DOHH2 (cell line): ENCODE measurements at regions not wholly inside any gene's neighbourhood (a gene's known extent, or its start where the extent isn't known, plus 50 kb on each side); places are given as distances from the start of the nearest gene placed in this dataset.

Experiments used
- H3F3A ChIP-seq: fragments of 200-600 bp; sonication (generic), shearing (Covaris generic); 2 replicates; pipeline ENCODE4 v1.6.0; 2016; ENCODE audit warnings: antibody characterized with exemption, mild to moderate bottlenecking; ENCODE audit not compliant: control insufficient read depth, insufficient read depth
- H3K27ac ChIP-seq: fragments of 200-600 bp; sonication (generic); 2 replicates; pipeline ENCODE4 v1.5.1; 2014; ENCODE audit warnings: low read depth, mild to moderate bottlenecking, low read length, moderate library complexity
- H3K27me3 ChIP-seq: fragments of 200-600 bp; sonication (generic); 2 replicates; pipeline ENCODE4 v1.6.1; 2014; ENCODE audit warnings: mild to moderate bottlenecking, low read length, mixed read lengths; ENCODE audit not compliant: control insufficient read depth
- H3K36me3 ChIP-seq: fragments of 200-600 bp; sonication (generic); 2 replicates; pipeline ENCODE4 v1.6.1; 2014; ENCODE audit warnings: mild to moderate bottlenecking, low read length, moderate library complexity, mixed read lengths; ENCODE audit not compliant: control insufficient read depth
- H3K4me1 ChIP-seq: fragments of 200-600 bp; sonication (generic); 2 replicates; pipeline ENCODE4 v1.6.1; 2014; ENCODE audit warnings: mild to moderate bottlenecking, low read length, mixed read lengths; ENCODE audit not compliant: control insufficient read depth
- H3K4me2 ChIP-seq: fragments of 200-600 bp; sonication (generic); 2 replicates; pipeline ENCODE4 v1.6.0; 2014; ENCODE audit warnings: mild to moderate bottlenecking, low read length, moderate library complexity
- H3K4me3 ChIP-seq: fragments of 200-600 bp; sonication (generic); 2 replicates; pipeline ENCODE4 v1.5.1; 2014; ENCODE audit warnings: mild to moderate bottlenecking, low read length, mixed read lengths
- H3K79me2 ChIP-seq: fragments of 200-600 bp; sonication (generic); 2 replicates; pipeline ENCODE4 v1.6.1; 2014; ENCODE audit warnings: mild to moderate bottlenecking, low read length, mixed read lengths; ENCODE audit not compliant: control insufficient read depth
- H3K9me2 ChIP-seq: fragments of 200-600 bp; sonication (generic); replicated peaks from 2 replicates; pipeline ENCODE4 v1.6.1; 2014; ENCODE audit warnings: mild to moderate bottlenecking, low read length, mixed read lengths; ENCODE audit not compliant: control insufficient read depth
- H3K9me3 ChIP-seq: fragments of 200-600 bp; sonication (generic); 2 replicates; pipeline ENCODE4 v1.6.1; 2014; ENCODE audit warnings: antibody characterized with exemption, low read length, mixed read lengths; ENCODE audit not compliant: control insufficient read depth, insufficient read depth
- H4K20me1 ChIP-seq: fragments of 200-600 bp; sonication (generic); 2 replicates; pipeline ENCODE4 v1.6.0; 2014; ENCODE audit warnings: low read depth, mild to moderate bottlenecking, antibody characterized with exemption, low read length, moderate library complexity; ENCODE audit not compliant: control insufficient read depth, insufficient read depth
- EZH2phosphoT487 ChIP-seq: fragments of 200-600 bp; sonication (generic); IDR thresholded peaks from 2 replicates; pipeline ENCODE4 v1.6.1; 2017; ENCODE audit warnings: borderline replicate concordance, mild to moderate bottlenecking, antibody characterized with exemption, low read length, moderate library complexity, mixed read lengths
- TF ChIP-seq, protein P1 (sequence below): fragments of 200-600 bp; sonication (generic); IDR thresholded peaks from one replicate; pipeline ENCODE4 v1.5.1; 2014; ENCODE audit warnings: antibody characterized with exemption, mild to moderate bottlenecking, low read depth, low read length; ENCODE audit not compliant: poor library complexity, severe bottlenecking

GRCh38 chr2:39949131-39949530 lies 170.1 kb upstream of the THUMPD2 start:
- no peaks in the 10 kb centered on the region for H3K9me2 ChIP-seq
- H3K4me2 ChIP-seq: no peak overlapping the region
- no peaks in the 10 kb centered on the region for H3K27me3 ChIP-seq
- TF ChIP-seq, protein P1, sequence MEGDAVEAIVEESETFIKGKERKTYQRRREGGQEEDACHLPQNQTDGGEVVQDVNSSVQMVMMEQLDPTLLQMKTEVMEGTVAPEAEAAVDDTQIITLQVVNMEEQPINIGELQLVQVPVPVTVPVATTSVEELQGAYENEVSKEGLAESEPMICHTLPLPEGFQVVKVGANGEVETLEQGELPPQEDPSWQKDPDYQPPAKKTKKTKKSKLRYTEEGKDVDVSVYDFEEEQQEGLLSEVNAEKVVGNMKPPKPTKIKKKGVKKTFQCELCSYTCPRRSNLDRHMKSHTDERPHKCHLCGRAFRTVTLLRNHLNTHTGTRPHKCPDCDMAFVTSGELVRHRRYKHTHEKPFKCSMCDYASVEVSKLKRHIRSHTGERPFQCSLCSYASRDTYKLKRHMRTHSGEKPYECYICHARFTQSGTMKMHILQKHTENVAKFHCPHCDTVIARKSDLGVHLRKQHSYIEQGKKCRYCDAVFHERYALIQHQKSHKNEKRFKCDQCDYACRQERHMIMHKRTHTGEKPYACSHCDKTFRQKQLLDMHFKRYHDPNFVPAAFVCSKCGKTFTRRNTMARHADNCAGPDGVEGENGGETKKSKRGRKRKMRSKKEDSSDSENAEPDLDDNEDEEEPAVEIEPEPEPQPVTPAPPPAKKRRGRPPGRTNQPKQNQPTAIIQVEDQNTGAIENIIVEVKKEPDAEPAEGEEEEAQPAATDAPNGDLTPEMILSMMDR: no peak
- no peak for TF ChIP-seq EZH2phosphoT487
- H3K4me1 ChIP-seq: no peaks in the 10 kb centered on the region
- H3K36me3 ChIP-seq: no peaks in the 10 kb centered on the region
- H4K20me1 ChIP-seq: no peaks in the 10 kb centered on the region
- no peaks in the 10 kb centered on the region for H3K79me2 ChIP-seq
- no peaks in the 10 kb centered on the region for H3F3A ChIP-seq
- H3K4me3 ChIP-seq: no peak overlapping the region
- no peak overlapping the region for H3K27ac ChIP-seq
- H3K9me3 ChIP-seq: no peaks in the 10 kb centered on the region

- Histone ChIP-seq H3K27ac (no peak overlapping the region), H3K4me2 (no peak overlapping the region), H3K79me2 (no peaks in the 10 kb centered on the region), H3K4me3 (no peak overlapping the region), H4K20me1 (no peaks in the 10 kb centered on the region), H3K9me2 (no peaks in the 10 kb centered on the region), H3K4me1 (no peaks in the 10 kb centered on the region), H3K9me3 (no peaks in the 10 kb centered on the region), H3K36me3 (no peaks in the 10 kb centered on the region), H3K27me3 (no peaks in the 10 kb centered on the region), H3F3A (no peaks in the 10 kb centered on the region)
- no peak for TF ChIP-seq EZH2phosphoT487
- TF ChIP-seq, protein P1: no peak
These were observed 169.1 kb upstream of the THUMPD2 start for GRCh38 chr2:39948016-39948719.

DNA sequence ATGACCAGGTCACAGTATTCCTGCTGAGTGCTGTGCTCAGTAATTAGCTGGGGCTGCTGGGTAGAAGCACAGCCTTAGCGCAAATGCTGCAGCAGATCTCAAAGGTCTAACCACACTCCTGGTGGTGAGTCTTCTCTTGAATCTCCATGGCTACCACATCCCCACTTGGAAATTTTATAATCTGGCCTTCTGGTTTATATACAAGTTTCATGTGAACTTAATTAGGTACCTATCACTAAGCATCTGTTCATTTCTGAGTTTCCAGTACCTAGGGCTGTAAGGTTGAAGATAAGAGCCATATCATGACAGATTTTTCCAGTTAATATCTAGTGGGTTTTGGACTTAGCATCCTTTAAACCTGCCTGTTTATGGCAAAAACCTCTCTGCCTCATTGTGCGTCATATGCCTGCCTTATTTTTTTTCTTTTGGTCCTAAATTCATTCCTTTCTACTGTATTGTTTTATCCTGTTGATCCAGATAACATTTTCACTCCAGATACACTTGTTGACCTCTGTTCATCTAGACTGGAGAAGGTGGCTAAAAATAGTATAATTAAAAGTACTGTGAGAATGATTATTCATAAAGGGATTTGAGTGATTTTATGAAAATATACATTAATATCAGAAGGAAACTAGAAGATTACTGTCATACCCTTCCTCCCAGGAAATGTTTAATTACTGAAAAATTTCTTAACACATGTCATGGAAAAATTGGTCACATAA lies 168.4 kb upstream of the THUMPD2 start:
- H4K20me1 ChIP-seq: no peaks in the 10 kb centered on the region
- no peaks in the 10 kb centered on the region for H3K36me3 ChIP-seq
- no peak for TF ChIP-seq EZH2phosphoT487
- TF ChIP-seq, protein P1: no peak
- H3K4me1 ChIP-seq: no peaks in the 10 kb centered on the region
- H3K4me2 ChIP-seq: no peak overlapping the region
- H3F3A ChIP-seq: no peaks in the 10 kb centered on the region
- H3K27me3 ChIP-seq: no peaks in the 10 kb centered on the region
- H3K4me3 ChIP-seq: no peak overlapping the region
- H3K9me2 ChIP-seq: no peaks in the 10 kb centered on the region
- H3K79me2 ChIP-seq: no peaks in the 10 kb centered on the region
- H3K27ac ChIP-seq: no peak overlapping the region
- H3K9me3 ChIP-seq: no peaks in the 10 kb centered on the region
